ENCODE measurements at regions not wholly inside any gene's neighbourhood (a gene's known extent, or its start where the extent isn't known, plus 50 kb on each side); places are given as distances from the start of the nearest gene placed in this dataset.

DNA sequence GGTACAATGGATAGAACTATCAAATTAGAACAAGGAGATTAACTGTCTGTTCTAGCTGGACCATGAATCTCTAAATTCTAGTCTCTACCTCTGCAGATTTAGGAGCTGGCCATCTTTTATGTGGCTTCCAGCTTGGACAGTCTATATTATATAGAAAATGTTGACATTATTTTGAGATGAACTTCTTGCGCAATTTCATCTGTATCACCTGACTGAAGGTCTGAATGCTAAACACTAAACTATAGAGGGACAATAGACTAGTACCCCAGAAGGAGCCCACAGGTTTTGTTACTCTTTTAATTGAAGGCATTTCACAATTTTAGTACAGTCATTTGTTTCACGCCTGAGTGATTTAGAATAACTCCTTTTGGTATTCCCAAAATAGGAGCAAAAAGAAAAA is 222.4 kb upstream of the ANKRD30A start:
- Histone ChIP-seq H3K4me1 (no peaks in the 10 kb centered on the region), H3K9ac (no peak overlapping the region), H3K27me3 (ENCODE audit: control insufficient read depth, insufficient read depth, low read length) (no peaks in the 10 kb centered on the region), H3K4me2 (ENCODE audit: low read length) (no peak overlapping the region), H3K36me3 (ENCODE audit: control insufficient read depth, insufficient read depth, low read length) (no peaks in the 10 kb centered on the region), H3K4me3 (ENCODE audit: low read depth, low read length) (no peak overlapping the region), H3K79me2 (no peaks in the 10 kb centered on the region), H2AFZ (no peak overlapping the region), H3K27ac (no peak overlapping the region), H3K9me3 (ENCODE audit: control insufficient read depth, low read length) (no peaks in the 10 kb centered on the region)
- TF ChIP-seq, protein P1, sequence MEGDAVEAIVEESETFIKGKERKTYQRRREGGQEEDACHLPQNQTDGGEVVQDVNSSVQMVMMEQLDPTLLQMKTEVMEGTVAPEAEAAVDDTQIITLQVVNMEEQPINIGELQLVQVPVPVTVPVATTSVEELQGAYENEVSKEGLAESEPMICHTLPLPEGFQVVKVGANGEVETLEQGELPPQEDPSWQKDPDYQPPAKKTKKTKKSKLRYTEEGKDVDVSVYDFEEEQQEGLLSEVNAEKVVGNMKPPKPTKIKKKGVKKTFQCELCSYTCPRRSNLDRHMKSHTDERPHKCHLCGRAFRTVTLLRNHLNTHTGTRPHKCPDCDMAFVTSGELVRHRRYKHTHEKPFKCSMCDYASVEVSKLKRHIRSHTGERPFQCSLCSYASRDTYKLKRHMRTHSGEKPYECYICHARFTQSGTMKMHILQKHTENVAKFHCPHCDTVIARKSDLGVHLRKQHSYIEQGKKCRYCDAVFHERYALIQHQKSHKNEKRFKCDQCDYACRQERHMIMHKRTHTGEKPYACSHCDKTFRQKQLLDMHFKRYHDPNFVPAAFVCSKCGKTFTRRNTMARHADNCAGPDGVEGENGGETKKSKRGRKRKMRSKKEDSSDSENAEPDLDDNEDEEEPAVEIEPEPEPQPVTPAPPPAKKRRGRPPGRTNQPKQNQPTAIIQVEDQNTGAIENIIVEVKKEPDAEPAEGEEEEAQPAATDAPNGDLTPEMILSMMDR (IDR thresholded peaks at IDR 0.05): no peak

DNA sequence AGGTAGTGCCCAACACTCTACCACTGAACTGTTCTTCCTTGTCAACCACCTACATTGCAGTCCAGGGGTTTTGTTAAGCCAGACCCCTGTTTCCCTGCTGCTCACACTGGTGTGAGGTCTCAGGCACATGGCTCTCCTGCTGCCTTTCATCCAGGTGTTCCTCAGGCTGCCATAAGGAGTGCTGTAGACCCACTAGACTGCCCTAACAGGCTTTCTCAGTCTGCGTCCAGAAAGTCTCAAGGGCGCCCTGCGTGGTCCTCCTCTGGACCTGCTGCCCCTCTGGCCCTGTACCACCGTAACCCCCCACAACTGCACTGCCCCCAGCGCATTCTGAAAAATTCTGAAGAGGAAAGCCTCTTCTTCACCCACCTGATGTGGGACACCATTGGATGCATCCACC is 225.7 kb upstream of the ANKRD30A start:
- H3K27me3 ChIP-seq (ENCODE audit: control insufficient read depth, insufficient read depth, low read length): no peaks in the 10 kb centered on the region
- H3K4me2 ChIP-seq (ENCODE audit: low read length): no peak overlapping the region
- no peaks in the 10 kb centered on the region for H3K4me1 ChIP-seq
- no peak overlapping the region for H3K27ac ChIP-seq
- TF ChIP-seq, protein P1 (IDR thresholded peaks at IDR 0.05): no peak
- no peaks in the 10 kb centered on the region for H3K9me3 ChIP-seq (ENCODE audit: control insufficient read depth, low read length)
- H3K4me3 ChIP-seq (ENCODE audit: low read depth, low read length): no peak overlapping the region
- H3K36me3 ChIP-seq (ENCODE audit: control insufficient read depth, insufficient read depth, low read length): no peaks in the 10 kb centered on the region
- H2AFZ ChIP-seq: no peak overlapping the region
- no peak overlapping the region for H3K9ac ChIP-seq
- H3K79me2 ChIP-seq: no peaks in the 10 kb centered on the region

DNA sequence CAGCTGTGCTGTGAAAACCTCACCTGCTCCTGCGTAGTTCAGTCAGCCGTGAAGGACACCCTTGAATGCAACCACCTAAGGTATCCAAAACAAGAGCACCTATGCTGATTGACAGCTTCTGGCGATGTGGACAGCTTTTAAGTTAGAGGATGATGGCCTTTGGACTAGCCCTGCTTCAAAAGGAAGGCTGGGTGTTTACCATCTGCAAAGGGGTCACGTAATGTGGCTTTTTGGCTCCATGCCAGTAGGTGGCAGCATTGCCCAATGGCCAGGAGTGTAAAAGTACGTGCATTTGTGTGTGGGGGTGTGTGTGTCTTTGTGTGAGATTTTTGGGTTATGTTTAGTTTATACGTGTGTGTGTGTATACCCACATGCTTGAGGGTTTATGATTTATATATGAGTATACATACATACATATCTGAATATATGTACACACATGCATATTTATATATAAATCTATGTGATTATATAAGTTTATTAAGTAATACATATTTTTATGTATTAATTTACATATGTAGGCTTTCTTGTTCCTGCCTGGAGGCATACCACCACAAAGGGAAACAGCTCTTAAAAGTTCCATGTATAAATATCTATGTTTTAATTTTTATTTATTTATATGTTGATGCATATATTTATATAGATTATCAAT is 236.3 kb upstream of the ANKRD30A start:
- no peak overlapping the region for H2AFZ ChIP-seq
- H3K27me3 ChIP-seq (ENCODE audit: control insufficient read depth, insufficient read depth, low read length): no peaks in the 10 kb centered on the region
- no peak overlapping the region for H3K4me3 ChIP-seq (ENCODE audit: low read depth, low read length)
- no peaks in the 10 kb centered on the region for H3K4me1 ChIP-seq
- TF ChIP-seq, protein P1 (IDR thresholded peaks at IDR 0.05): no peak
- no peaks in the 10 kb centered on the region for H3K36me3 ChIP-seq (ENCODE audit: control insufficient read depth, insufficient read depth, low read length)
- no peaks in the 10 kb centered on the region for H3K9me3 ChIP-seq (ENCODE audit: control insufficient read depth, low read length)
- H3K4me2 ChIP-seq (ENCODE audit: low read length): no peak overlapping the region
- no peak overlapping the region for H3K9ac ChIP-seq
- no peak overlapping the region for H3K27ac ChIP-seq
- no peaks in the 10 kb centered on the region for H3K79me2 ChIP-seq

DNA sequence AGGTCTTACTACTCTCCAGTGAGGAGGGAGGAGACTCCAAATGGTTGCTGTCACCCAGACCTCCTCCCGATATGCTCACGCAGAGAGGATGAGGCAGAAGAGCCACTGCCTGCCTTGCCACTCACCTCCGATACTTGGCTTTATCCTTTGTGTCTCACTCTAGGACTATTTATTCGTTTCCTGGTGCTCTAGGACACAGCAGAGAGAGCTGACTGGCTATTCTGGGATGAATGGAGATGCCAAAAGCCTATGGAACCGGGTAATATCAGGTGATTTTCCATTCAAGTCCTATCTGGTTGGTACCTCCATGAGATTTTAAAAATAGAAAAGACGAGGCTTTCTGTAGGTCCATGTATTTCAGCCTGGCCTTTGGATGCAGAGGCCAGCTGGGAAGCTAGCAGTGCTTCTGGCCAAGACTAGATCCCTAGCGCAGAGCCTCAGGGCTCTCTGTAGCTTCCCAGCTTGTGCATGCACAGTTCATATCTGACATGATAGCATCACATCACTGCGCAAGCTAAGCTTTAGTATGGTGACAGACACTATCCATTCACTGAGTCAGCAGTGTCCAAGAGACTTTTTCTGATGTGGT is 239.0 kb upstream of the ANKRD30A start:
- H3K9me3 ChIP-seq (ENCODE audit: control insufficient read depth, low read length): no peaks in the 10 kb centered on the region
- H2AFZ ChIP-seq: no peak overlapping the region
- H3K4me2 ChIP-seq (ENCODE audit: low read length): no peak overlapping the region
- no peaks in the 10 kb centered on the region for H3K79me2 ChIP-seq
- no peak overlapping the region for H3K4me3 ChIP-seq (ENCODE audit: low read depth, low read length)
- H3K36me3 ChIP-seq (ENCODE audit: control insufficient read depth, insufficient read depth, low read length): no peaks in the 10 kb centered on the region
- no peaks in the 10 kb centered on the region for H3K4me1 ChIP-seq
- H3K27me3 ChIP-seq (ENCODE audit: control insufficient read depth, insufficient read depth, low read length): no peaks in the 10 kb centered on the region
- TF ChIP-seq, protein P1 (IDR thresholded peaks at IDR 0.05): no peak
- no peak overlapping the region for H3K27ac ChIP-seq
- H3K9ac ChIP-seq: no peak overlapping the region

DNA sequence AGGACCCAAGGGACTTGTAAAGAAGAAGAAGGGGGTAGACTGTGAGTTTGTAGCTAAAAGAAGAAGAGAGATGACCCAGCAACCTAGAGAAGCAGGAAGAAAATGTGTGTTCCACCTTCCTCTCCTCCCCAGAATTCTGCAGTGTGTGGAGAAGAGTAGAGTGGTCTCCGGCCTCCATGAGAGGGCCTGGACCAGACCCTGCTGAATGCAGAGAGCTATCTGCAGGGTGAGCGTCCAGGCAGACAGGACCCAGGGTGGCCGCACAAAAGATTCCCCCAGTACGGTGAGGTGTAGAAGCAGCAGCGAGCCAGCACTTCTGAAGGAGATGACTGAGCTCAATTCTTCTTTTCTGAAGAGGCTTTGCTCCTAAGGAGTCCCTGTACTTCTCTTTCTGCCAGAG is 239.7 kb upstream of the ANKRD30A start:
- H2AFZ ChIP-seq: no peak overlapping the region
- H3K36me3 ChIP-seq (ENCODE audit: control insufficient read depth, insufficient read depth, low read length): no peaks in the 10 kb centered on the region
- TF ChIP-seq, protein P1 (IDR thresholded peaks at IDR 0.05): no peak
- H3K4me1 ChIP-seq: no peaks in the 10 kb centered on the region
- H3K27ac ChIP-seq: no peak overlapping the region
- no peak overlapping the region for H3K4me2 ChIP-seq (ENCODE audit: low read length)
- H3K4me3 ChIP-seq (ENCODE audit: low read depth, low read length): no peak overlapping the region
- no peaks in the 10 kb centered on the region for H3K27me3 ChIP-seq (ENCODE audit: control insufficient read depth, insufficient read depth, low read length)
- no peaks in the 10 kb centered on the region for H3K9me3 ChIP-seq (ENCODE audit: control insufficient read depth, low read length)
- no peaks in the 10 kb centered on the region for H3K79me2 ChIP-seq
- no peak overlapping the region for H3K9ac ChIP-seq

All from parathyroid adenoma (tissue), 2 donors.